ENCODE measurements at regions not wholly inside any gene's neighbourhood (a gene's known extent, or its start where the extent isn't known, plus 50 kb on each side); places are given as distances from the start of the nearest gene placed in this dataset.
"Not testable (repeated sequence)": the region's sequence is repeated elsewhere in the genome, so short reads cannot be mapped to it uniquely, and the experiment has no call there.

DNA sequence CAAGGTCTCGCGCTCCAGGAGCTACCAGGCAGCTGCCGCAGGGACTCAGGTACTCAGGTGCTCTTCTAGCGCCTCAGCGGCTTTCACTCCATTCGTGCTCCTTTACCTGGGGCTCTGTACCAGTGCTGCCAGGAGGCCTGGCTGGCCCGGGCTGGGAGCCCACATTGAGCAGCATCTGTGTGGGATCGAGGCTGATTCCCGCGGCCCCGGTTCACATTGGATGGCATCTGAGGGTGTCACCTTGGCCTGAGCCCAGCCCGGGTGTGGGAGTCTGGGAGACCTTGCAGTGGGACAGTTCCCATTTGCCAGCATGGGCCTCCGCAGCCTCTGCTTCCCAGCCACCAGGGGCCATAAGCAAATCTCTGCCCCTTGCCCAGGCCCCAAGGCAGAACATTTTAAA lies 96.9 kb downstream of the NPIPB11 start:
- not testable (repeated sequence) for DNase-seq

DNA sequence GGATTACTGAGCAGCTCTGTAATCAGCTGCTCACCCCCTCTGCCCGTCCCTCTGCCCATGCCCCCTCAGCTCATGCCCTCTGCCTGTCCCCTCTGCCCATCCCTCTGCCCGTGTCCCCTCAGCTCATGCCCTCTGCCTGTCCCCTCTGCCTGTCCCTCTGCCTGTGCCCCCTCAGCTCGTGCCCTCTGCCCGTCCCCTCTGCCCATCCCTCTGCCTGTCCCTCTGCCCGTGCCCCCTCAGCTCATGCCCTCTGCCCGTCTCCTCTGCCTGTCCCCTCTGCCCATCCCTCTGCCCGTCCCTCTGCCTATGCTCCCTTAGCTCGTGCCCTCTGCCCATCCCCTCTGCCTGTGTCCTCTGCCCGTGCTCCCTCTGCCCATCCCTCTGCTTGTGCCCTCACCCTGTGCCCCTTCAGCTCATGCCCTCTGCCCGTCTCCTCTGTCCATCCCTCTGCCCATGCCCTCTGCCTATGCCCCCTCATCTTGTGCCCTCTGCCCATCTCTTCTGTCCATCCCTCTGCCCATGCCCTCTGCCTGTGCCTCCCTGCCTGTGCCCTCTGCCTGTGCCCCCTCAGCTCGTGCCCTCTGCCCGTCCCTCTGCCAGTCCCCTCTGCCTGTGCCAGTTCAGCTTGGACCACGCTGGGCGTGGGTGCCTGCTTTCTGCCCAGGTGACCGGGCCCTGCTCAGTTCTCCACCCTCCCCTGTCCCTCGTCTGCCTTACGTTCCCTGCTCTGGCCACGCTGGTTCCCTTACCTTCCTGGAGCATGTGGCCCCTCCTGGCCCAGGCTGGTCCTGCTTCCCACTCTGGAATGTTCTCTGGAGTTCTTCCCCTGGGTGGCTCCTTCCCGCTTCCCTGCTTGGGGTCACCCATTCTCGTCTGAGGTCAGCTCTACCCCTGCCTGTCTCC lies 97.6 kb downstream of the NPIPB11 start:
- no peak for DNase-seq

DNA sequence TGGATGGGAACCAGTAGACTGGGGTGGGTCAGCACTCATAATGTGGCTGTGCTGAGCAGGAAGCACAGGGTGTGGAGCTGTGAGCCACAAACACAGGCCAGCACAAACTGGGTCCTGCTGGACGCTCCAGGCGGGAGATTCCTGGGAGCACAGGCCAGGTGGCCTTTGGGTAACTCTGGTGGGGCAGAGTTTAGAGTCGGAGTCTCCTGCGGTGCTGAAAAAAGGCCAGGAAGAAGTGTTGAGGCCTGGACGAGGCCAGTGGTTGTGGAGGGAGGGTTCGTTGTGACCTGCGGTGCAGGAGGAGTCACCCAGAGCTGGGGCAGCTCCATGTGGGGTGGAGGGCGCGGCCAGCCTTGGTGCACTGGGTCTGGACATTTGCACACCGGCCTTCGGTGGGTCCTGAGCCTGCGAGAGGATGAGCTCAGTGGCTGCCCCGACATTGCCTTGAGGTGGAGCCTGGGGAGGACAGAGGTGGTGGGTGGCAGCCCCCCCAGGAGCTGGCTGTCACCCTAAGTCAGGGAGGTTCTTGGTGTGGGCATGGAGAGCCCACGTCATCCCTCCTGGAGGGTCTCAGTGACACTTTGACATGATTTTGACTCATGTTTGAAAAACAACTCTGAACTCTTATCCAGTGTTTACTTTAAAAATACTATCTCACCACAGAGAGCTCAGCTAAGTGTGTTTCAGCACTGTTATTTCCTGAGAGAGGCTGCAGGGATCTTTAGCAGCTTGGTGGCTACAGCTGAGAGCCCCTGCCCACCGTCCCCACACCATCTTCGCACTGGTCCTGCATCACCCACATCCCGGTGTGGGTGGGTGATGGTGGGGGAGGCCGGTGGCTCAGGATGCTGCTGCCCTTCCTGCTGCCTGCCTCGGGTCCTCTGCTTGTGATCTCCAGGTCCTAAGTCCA lies 98.7 kb downstream of the NPIPB11 start:
- DNase-seq = no peak

DNA sequence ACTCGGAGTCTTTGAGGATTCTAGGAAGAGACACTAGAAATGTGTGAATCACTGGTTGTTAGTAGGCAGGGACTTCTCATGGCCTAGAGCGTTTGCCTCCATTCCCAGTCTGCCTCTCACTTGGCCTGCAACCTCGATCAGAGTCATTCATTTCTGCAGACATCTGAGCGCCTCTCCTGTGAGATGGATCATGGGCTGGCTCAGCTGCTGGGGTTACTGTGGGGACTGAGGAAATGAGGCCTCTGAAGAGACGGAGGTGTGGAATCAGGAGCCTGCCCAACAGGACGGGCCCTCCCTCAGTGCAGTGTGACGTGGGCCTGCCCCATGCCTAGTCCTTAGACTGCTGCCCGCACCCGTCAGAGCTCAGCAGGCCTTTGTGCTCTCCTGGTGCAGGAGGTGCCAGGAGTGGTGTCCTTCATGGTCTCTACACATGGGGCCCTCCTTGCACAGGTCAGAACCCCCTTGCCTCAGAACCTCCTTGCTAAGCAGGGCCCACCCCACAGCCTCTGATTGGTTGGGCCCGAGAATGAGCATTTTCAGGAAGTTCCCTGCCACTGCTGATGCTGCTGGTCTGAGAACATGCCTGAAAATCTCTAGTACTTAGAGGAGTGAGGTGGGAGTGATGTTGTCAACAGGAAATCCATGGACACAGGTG lies 99.4 kb downstream of the NPIPB11 start:
- no peak for DNase-seq

DNA sequence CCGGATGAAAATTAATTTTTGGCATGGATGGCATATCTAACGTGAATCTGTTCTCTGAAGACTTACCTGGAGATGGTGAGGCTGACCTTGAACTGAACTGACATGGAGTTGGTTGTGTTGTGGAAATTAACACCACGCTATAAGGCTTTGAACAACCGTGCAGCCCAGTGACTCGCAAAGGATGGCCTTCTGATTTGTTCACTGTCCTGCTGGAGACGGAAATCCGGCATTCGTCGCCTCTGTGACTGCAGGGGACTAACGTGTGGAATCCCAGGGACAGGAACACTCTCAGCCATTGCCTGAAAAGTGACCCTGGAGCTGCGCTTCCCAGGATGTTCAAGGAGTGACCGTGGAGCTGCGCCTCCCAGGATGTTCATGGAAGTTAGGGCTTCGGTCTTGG lies 100.3 kb downstream of the NPIPB11 start:
- no peak for DNase-seq

DNA sequence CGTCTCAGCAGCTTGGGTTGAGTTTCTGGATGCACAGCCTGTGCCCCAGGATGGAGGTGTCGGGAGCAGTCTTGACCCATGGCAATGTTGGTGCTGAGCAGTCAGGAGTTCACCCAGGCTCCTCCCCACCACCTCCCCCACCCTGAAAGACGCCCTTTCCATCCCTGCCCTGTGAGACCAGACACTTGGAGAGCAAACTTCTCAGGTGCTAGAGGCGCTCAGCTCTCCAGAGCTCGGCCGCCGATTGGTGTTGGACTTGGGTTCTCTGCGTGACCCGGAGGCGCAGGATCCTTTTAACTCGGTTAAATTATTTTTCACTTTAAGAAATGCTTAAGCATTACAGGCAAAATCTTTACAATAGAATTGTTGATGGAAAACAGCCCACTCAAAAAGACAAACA lies 101.5 kb downstream of the NPIPB11 start:
- not testable (repeated sequence) for DNase-seq

DNA sequence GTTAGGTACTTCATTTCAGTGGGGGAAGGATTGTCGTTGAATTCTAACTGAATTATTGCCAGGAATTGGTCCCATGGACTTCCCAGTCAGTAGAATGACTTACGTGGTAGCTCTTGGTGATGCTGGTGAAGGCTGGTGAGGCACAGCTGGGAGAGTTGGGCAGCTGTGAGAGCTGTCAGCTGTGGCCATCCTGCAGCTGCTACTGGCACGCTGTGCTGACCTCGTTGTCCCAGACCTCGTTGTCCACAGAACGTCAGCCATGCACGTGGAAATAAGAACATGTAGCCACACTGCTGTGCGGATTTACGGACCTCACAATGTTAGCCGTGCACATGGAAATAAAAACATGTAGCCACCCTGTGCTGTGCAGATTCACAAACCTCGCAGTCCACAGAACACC lies 102.3 kb downstream of the NPIPB11 start:
- no peak for DNase-seq

DNA sequence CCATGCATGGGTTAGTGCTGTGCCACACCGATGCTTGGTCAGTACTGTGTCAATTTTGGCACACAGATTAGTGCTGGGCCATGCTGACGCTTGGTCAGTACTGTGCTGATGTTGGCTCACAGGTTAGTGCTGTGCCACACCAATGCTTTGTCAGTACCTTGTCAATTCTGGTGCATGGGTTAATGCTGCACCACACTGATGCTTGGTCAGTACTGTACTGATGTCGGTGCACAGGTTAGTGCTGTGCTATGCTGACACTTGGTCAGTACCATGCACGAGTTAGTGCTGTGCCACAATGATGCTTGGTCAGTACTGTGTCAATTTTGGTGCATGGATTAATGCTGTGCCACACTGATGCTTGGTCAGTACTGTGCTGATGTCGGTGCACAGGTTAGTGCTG lies 103.0 kb downstream of the NPIPB11 start:
- no peak for DNase-seq

DNA sequence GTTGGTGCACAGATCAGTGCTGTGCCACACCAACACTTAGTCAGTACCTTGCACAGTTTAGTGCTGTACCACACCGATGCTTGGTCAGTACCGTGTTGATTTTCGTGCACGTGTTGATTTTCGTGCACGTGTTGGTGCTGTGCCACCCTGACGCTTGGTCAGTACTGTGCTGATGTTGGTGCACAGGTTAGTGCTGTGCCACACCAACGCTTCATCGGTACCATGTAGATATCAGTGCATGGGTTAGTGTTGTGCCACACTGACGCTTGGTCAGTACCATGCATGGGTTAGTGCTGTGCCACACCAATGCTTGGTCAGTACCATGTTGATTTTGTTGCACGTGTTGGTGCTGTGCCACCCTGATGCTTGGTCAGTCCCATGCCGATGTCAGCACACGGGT lies 103.5 kb downstream of the NPIPB11 start:
- no peak for DNase-seq

DNA sequence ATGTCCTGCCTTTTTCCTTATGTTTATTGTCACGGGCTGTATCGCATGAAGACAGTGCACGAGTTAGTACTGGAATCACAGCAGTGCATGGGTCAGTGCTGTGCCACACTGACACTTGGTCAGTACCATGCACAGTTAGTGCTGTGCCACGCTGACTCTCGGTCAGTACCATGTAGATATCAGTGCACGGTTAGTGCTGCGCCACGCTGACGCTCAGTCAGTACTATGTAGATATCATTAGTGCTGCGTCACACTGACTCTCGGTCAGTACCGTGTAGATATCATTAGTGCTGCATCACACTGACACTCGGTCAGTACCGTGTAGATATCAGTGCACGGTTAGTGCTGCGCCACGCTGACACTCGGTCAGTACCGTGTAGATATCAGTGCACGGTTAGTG lies 104.1 kb downstream of the NPIPB11 start:
- not testable (repeated sequence) for DNase-seq

DNA sequence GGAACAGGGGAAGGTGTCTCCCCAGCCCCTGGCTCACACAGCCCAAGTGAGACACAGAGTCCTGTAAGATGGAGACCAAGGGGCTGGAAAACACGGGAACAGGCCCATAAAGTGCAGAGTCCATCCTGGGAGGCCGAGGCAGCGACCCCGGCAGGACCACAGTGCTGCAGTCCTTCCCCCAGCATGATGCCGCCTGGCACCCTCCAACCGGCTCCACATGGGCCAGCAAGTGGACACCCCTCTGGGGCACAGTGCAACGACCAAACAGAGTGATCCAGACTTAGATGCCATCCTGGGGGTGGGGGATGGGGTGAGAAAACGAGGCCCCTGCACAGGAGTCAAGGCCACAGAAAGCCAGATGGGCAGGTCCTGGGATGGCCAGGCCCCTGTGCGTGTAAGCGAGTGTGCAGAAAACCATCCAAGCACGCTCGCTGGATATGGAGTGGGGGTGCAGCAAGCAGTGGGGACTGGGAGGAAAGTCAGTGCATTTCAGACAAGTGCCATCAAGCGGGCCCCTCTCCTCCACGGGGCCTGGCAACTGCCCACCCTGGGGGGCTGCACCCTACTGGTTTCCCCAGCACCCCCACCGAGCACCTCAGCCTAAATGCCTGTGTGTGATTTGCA lies 104.7 kb downstream of the NPIPB11 start:
- not testable (repeated sequence) for DNase-seq

DNA sequence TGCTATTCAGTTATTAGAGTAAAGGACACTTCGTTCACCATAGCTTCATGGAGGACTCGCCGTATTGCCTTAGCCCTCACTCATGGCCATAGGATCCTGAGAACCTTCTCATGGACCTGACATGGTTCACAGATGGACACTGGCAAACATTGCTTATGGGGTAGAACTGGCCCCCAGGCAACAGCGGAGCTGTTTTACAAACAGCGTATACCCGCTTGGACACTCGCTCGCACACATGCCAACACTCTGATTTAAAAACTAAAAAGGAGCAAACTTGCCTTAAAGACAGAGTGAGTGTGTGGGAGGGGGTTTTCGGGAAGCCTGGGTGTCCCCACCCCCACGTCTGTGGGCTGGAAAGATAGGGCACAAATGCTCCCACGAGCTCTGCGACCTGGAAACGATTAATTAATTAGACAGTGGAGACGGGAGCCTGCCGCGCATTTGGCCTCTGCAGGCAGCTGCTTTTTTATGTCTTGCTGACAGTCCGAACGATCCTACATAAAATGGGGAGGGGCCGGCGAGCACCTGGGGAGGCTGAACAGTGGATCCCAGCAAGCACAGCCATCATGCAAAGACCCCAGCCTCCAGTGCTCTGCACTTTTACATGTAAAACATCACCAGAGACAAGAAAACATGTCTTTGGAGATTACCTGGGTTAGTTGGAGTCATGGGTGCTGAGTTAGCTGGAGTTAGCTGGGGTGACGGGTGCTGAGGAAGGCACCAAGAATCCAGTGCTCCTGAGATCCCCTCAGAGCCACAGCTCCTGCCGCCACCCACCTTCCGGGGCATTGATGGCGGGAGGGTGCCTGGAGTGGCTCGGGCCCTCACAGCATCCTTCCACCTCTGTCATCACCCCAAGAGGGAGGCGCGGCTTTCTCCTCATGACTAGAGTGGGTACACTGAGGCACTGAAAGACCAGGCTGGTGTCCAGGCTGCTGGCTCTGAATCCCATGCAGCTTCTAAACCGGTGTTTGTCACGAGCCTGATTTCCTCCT lies 105.7 kb downstream of the NPIPB11 start:
- DNase-seq = not testable (repeated sequence)

DNA sequence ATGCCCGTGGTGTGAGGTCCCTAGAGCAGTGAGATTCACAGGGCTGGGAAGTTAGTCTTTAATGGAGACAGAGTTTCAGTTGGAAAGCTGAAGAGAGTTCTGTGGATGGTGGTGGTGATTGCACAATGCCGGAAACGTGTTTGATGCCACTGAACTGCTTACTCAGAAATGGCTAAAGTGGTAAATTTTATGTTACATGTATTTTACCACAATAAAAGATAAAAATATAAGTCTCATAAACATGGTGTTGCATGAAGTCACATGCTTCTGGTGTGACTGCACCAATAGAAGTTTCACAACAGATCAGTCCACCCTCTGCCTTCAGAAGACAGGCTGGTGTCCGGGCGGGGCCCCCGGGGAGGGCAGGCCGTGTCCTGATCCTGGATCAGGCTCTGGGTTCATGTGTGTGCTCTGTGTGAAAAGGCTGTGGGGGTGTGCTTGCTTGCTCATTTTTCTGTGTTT lies 106.5 kb downstream of the NPIPB11 start:
- not testable (repeated sequence) for DNase-seq

DNA sequence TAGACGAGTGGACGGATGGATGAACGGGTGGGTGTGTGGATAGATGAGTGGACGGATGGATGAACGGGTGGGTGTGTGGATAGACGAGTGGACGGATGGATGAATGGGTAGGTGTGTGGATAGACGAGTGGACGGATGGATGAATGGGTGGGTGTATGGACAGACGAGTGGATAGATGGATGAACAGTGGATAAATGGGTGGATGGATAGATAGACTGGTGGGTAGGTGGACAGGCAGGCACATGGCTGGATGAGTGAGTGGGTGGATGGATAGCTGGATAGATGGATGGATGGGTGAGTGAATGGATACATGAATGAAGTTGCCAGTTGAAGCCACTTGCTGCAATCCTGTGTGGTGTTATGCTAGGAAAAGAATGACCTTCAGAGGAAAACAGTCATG lies 107.5 kb downstream of the NPIPB11 start:
- not testable (repeated sequence) for DNase-seq

DNA sequence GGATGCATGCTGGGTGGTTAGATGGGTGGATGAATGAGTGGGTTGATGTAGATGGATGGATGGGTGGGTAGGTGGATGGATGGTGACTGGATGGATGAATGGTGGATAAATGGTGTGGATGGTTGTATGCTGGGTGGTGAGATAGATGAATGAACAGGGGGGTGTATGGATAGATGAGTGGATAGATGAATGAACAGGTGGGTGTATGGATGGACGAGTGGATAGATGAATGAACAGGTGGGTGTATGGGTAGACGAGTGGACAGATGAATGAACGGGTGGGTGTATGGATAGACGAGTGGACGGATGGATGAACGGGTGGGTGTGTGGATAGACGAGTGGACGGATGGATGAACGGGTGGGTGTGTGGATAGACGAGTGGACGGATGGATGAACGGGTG lies 108.2 kb downstream of the NPIPB11 start:
- DNase-seq = not testable (repeated sequence)

DNA sequence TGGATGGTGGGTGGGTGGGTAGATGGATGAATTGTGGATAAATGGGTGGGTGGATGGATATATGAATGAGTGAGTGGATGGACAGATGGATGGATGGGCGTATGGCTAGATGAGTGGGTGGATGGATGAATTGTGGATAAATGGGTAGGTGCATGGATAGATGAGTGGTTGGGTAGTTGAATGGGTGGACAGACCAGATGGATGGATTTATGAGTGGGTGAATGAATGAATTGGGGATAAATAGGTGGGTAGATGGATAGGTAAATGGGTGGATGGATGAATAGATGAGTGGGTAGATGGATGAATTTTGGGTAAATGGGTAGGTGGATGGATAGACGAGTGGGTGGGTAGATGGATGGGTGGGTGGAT lies 108.7 kb downstream of the NPIPB11 start:
- DNase-seq = not testable (repeated sequence)

DNA sequence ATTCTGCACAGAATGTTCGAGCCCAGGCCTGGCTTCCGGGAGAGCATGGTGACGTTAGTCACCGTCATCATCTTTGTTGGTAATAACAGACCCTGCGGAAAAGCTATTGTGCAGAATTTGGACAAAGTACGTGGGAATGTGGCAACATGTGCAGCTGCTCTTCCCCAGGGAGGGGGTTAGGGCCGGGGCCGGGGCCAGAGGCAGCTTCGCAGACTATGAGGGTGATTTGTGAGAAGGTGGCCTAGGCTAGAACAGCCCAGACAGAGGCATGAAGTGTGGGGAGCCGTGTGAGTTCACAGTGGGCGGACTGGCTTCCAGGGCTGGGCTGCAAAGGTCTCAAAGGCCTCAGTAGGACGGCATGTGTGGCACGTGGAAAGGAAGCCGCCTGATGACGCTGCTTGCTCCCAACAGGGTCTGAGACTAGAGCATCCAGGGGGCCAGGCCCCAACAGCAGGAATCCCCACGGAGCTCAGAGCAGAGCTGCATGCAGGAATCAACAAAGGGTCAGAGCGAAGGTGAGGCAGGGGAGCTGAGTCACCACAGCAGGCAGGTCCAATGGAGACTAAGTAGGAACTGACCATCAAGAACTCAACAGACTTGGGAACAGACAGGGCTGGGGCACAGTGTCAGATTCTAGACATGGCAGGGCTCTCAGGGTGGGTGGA lies 109.2 kb downstream of the NPIPB11 start:
- DNase-seq = not testable (repeated sequence)

DNA sequence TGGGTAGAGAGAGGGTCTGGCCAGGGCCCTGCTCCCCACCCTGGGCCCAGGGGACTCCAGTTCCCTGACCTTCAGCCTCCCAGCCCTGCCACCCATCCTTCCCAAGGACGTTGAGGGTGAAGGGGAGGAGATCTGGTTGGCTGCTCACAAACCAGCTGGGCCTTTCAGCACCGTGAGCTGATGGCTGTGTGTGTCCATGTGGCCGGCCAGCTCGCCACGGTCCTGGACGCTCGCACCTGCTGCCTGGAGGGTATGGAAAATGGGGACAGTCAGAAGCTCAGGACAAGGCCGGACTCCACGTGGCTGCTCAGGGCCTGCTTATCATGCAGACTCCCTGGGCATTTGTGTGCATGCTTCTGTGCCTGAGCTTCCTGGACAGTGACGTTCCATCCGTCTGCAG lies 110.3 kb downstream of the NPIPB11 start:
- DNase-seq = not testable (repeated sequence)

DNA sequence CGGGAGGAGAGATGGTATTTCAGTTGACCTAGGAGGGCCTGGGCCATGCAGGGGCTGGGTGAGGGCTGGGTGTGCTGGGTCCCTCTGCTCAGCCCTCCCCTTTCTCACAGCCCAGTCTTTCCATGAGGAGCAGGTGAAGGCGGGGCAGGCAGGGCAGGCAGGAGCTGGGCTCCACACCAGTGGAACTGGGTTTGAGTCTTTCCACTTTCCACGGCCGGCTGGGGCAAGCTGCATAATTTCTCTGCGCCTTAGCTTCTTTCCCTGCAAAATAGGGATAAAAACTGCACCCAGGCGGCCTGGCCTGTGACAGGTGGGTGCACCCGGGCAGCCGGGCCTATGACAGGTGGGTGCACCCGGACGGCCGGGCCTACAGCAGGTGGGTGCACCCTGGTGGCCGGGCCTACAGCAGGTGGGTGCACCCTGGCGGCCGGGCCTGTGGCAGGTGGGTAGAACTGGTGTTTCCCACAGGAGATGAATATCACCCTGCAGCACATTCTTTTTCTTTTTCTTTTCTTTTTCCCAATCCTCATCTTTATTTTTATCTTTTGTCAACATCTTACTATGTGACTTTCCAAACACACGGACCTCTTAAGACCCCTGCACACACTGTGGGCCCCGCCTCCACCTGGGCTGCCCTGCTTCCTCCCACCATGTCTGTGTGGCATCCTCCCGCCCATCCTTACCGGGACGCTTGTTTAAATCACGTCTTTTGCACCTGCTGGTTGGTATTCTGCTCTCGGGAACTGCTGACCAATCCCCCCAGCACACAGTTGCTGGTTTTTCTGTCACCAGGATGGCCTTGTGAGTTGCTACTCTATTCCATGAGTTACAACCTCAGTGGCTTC lies 111.3 kb downstream of the NPIPB11 start:
- not testable (repeated sequence) for DNase-seq

All from activated T-cell treated with anti-CD3 and anti-CD28 coated beads, Interleukin-2, amount 50 U/mL, for 1 hour (primary cell).